Sciatic nerve (tissue), 2 donors: ENCODE measurements at regions not wholly inside any gene's neighbourhood (a gene's known extent, or its start where the extent isn't known, plus 50 kb on each side); places are given as distances from the start of the nearest gene placed in this dataset.
"Not testable (repeated sequence)": the region's sequence is repeated elsewhere in the genome, so short reads cannot be mapped to it uniquely, and the experiment has no call there.

Experiments
- ATAC-seq: fragments of 200-7000 bp; cut with Tn5 transposase; one replicate; pipeline ENCODE4 v1.9.1; 2020; ENCODE audit warnings: mild to moderate bottlenecking, moderate library complexity
- DNase-seq: peaks from one replicate; pipeline ENCODE4 v3.0.0-alpha.2; 2020; ENCODE audit warnings: low spot score
- intact Hi-C: fragments of 100-400 bp; cut with DNase I; formaldehyde crosslinking; loops from one replicate; pipeline ENCODE4 v1.14.2; 2022
- donor health status: DM: no; HTN: no; CAD: no.
- donor health status: DM: no; HTN: no; CAD: no.

DNA sequence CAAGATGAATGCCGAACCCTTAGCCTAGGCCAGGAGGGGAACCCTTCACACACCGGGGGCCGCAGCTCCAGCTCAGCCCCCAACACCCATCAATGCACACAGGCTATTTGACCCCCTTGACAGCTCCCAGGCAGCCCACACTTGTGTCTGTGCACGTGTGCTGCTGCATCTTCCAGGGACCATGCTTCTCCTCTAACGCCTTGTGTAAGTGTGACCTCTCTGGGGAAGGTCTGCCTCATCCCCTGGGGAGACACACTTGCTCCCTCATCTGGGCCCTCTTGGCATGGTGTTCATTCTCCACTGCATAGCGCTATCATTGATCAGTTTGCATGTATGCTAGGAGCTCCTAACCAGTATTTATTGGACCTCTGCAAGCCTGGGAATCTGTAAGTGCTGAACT lies 120.0 kb upstream of the FHL2 start:
- intact Hi-C loops = loop anchor here (5.0 kb wide), 1 partner anchor 147 kb away; no protein-coding TSS in a partner anchor
- ATAC-seq = no peak
- DNase-seq = no peak

DNA sequence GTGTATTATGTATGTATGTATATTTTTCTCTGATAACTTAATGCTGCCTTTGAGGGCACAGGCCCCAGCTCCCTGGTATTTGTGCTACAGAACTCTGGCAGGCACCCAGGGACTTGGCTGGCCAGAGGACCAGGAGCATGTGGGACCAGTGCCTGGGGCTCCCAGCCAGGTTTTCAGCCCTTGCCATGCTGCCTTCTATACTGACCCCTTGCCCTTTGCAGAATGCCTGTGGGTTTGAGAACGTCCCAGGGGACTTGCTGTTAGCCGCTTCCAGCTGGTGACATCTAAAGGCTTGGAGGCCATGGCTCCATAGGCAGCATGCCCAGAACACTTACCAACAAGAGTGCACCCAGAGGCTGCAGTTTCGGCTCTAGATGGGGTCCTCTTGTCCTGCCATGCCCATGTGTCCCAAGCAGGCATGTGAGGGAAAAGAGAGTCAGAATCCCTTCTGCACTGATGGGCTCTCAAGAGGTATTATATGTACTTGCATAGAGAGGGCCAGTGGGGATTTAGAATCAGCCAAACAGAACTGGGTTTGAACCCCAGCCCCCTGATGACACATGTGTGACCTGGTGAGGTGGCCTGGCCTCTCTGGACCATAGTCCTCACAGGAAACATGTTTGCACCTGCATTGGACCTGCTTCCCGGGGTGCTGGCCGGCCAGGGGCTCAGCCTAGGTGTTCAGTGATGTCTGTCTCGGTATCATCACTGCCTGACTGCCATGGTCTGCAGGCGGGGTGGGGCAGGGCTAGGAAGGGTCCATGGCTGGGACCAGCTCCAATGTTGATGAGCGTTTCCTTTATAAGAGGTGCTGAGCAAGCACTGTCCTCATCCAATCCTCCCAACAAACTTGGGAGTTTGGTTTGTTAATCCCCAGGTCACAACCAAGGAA lies 119.2 kb upstream of the FHL2 start:
- intact Hi-C loops = loop anchor here (5.0 kb wide), 1 partner anchor 146 kb away; no protein-coding TSS in a partner anchor

DNA sequence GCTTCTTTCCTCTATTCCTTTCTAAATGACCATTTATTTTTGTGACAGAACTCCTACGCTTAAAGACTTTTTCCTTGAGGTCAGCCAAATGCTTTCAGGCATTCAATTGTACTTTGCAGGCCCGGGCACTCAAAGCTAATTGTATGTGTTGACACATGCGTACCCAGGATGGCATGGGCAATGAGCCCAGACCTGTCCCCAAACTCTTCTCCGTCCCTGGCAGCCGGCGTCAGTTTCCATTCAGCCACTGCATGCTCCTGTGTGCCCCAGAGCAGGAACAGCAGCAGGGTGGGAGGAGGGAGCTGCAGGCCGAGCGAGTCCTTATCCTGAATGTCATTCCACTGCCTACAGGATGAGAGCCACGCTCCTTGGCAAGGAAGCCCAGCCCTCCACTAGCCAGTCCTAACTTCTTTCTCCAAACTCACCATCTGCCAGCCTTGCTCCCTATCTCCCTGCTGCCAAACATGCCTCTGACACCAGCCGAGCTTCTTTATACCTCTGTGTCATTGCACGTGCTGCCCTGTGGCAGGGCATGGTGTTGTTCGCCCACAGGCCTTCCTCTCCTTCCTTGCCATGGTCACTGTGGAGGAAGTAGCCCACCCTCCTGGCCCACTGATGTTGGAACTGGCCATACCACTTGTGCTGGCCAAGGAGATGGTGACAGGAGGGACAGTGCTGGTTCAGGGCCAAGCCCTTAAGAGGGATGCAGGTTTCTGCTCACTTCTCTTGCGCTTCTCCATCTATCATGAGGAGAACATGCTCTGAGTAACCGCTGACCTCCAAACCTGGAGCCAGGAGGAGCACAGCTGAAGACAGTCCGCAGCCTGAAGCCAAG lies 116.9 kb upstream of the FHL2 start:
- intact Hi-C loops = loop anchor here (5.0 kb wide), 1 partner anchor 143 kb away; no protein-coding TSS in a partner anchor
- no peak for DNase-seq

More for the DNA sequence above, 119.2 kb upstream of the FHL2 start:
- peak; percentile 63 for ATAC-seq
- DNase-seq = no peak

DNA sequence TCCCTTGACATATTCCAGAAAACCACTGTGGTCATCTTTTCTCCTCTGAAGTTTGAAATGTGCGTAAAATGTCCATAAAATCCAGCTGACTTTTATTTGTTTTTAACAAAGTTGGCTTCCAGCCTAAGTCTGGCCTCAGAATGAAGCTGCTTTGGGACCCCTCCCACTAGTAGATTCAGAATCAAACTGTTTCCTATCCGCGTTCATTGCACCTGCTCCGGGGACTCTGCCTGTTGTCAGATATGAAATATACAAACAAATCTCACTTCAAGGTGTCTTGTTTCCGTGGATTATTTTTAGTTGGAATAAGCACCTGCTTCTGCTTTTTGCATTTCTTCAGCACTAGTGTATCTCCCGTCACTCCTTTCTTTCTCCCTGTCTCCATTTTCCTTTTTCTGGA lies 115.7 kb upstream of the FHL2 start:
- ATAC-seq (no peak), DNase-seq (no peak)
- intact Hi-C loops = no loop called here

More for the DNA sequence above, 116.9 kb upstream of the FHL2 start:
- no peak for ATAC-seq

DNA sequence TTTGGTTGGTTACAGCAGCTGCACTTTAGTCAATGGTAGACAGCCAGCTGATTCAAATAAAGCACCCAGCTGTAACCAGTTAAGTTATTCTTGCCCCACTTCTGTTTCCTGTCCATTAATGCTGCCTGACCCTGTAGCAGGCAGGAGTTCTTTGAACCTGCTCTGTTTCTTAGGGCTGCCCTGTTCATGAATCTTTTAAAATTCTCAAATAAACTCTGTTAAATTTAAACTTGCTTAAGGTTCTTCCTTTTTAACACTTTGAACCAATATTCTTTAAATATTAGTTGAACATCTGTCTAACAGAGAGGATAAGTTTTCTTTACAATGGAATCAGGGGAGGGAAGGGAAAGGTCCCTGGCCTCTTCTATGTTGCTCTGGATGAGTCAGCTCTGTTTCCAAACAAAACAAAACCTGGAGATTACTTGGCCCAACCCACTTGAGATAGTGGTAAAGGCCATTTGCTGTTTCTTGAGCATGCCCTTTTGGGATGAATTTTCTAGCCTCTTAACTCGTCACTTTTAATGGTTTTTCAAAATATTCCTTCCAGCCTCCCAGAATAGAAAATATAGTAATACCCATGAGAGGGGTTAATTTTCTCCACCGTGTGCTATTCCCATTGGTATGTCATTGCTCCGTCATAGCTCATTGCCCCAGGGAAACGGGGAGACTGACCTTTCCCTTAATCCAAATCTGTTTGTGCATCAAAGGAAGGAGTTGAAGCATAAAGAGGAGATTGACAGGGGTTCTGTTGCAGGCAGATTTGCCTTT lies 112.1 kb upstream of the FHL2 start:
- ATAC-seq = no peak
- no peak for DNase-seq
- intact Hi-C loops = no loop called here

DNA sequence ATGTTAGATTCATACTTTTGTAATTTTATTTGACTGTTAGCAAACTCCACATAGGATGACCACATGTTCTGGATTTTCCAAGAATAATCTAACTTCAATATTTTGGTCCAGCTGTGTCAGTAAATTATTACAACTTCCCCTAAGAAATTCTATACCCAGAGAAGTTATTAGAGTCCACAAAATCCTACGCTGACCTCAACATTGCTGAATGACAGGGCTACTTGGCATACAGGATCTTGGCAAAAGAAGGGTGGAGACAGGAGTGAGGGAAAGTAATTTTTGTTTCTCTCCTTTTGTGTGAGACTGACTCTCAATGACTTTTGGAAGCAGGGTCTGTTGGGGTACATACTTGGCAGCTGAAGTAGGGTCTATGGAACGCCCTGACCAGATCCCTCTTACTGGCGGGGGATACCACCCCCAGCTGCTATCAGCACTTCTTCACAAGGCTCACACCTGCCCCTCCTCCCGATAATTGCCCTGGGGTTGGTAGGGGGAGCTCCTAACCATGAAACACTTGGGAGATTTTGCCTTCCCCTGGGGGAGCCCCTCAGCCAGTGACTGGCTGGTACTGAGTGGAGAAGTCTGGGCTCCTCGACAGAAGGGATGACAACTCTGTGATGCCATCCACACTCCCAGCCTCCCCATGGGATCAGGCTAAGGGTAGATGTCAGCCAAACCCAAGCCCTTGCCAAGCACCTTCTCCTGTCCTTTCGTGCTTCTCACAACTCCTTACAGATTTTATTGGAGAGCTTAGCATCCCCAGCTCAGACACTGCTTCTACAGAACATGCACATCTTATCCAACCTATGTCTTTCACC lies 110.6 kb upstream of the FHL2 start:
- no peak for DNase-seq
- no peak for ATAC-seq
- intact Hi-C loops = no loop called here

DNA sequence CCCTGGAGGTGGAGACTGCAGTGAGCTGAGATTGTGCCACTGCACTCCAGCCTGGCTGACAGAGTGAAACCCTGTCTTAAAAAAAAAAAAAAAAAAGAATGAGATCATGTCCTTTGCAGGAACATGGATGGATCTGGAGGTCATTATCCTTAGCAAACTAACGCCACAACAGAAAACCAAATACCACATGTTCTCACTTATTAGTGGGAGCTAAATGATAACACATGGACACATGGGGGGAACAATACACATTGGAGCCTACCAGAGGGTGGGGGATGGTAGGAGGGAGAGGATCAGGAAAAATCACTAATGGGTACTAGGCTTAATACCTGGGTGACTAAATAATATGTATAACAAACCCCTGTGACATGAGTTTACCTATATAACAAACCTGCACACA lies 108.0 kb upstream of the FHL2 start:
- intact Hi-C loops, DNase-seq: not testable (repeated sequence)
- peak; percentile 61 for ATAC-seq

DNA sequence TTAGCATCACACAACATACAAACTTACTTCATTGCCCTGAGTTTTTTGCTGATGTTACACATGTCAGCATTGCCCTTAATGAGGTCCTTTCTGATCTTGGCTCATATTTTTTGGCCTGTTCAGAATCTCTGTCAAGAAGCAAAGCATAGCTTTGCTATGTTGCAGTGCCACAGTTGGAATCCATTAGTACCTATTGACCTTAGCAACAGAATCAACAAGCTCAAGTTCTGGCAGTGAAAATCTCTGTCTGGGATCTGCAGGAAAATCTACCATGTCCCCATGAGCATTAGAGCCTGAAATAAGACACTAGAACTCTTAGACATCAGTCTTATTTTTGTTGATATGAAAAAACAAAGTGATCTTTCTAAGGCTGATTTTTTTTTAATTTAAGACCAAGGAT lies 105.6 kb upstream of the FHL2 start:
- intact Hi-C loops = no loop called here
- ATAC-seq = peak; percentile 65
- no peak for DNase-seq

DNA sequence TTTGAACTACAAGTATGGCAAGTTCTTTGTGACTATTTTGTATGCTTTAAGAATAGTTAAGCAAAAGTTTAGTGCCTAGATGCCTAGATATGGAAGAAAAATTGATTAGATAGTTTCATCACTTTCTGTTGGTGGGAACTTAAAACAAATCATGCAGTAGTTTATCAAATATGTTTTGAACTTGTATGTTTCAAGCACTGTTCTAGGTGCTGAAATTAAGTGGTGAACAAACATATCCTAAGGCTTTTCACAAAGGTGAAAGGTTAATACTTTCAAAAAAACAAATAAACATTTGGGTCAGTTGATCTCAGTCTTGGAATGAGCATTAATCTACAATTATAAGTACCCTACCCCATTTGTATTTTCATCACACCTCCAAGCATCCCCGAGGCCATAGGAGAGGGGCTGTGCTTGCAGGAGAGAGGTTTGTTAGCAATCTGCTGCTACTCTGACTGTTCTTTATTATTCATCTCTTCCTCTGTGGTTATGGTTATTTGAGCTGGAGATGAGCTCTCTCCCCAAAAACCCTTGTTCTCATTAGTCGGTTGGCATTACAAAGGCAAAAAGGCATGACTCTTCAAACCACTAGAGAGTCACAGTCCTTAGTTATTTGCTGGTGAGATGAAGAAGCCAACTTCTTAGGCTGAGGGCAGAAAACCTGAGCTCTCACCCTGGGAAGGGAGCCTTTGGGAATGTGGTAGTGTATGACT lies 103.9 kb upstream of the FHL2 start:
- no peak for ATAC-seq
- intact Hi-C loops = no loop called here
- DNase-seq = no peak

DNA sequence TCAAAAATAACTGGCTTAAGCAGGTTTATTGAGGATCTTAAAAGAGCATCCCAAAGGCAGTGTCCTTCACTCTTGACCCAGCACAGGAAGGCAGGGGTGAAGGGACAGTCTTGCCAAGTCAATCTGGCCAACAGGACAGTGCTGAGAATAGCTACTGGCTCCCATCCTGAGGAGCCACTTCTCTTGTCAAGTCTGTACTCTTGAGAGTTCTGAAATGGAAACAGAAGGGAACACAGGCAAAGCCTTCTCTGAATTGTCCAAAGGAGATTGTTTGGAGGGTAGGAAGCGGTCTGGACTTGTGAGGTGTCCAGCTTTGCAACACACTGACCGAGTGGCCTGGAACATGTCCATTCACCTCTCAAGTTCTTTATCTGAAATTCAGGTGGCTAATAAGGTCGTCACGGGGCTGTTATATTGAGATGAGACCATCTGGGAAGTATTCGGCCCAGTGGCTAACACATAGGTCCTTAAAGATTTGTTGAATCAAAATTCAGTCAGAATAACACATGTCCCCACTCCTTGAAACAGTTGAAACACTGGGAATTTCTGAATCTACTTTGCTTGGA lies 99.5 kb upstream of the FHL2 start:
- intact Hi-C loops = no loop called here
- no peak for DNase-seq
- peak; percentile 48 for ATAC-seq

DNA sequence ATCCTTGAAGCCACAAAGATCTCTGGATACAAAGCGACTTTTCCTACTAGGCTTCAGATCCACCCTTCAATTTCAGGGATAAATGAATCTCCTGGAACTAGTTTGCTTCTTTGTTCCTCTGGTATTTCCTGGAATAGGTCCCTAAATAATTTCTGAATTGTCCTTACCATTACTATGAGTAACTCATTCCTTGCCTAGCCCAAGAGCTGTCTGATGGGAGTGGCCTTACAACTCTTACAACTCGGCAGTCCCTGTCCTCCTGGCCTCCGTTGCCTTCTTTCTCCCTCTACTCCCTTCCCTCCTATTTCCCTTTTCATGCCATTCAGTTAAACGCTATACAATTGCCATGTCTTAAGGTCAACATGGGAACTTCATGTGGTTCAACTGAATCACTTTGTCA lies 98.2 kb upstream of the FHL2 start:
- intact Hi-C loops = no loop called here
- DNase-seq (no peak), ATAC-seq (no peak)

DNA sequence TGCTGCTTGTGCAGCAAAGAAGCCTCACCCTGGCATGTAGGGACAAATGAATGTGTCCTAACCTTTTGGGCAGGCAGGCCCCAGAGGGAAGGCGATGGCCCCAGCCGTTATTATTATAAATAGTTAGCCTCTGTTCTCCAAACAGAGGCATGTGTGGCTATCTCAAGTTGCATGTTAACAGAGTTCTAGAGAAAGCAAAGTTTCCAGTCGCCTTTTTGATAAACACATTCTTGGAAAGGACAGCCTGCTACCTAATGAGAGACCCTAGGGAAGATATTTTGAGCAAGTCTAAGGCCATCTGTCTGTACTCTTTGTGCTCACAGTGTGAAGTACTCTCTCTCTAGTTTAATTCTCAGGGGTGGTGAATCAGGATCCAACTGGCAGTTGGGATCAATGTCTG lies 97.4 kb upstream of the FHL2 start:
- intact Hi-C loops = no loop called here
- DNase-seq (no peak), ATAC-seq (peak; percentile 93)

DNA sequence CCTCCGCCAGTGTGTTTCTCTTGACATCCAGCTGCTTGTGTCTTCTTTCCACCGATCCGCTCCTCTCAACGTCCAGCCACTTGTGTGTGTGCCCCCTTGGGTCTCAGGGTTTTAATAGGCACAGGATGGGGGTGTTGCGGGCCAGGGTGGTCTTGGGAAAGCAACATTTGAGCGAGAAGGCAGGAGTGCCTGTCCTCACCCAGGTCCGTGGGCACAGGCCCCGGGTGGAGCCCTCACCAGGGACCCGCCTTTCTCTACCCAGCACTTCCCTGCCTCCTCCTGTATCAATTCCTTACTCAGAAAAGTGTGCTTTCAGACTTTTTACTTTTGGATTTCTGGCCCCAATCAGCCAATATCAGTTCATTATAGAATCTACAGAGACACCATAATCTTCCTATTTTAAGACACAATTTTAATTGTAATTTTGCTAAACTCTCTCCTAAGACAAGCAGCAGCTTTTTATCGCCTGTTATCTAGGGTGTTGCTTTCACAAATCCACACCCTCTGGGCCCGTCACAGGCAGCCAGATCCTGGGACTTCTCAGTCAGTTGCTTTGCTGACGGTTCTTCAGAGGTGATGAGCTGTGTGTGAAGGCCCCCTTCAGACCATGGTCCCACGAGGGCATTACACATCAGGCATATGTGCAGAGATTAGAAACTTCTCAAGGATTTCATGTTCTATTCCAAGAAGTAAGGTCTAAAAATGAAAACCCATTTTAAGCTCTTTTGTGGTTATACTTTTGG lies 96.0 kb upstream of the FHL2 start:
- no peak for ATAC-seq
- no peak for DNase-seq
- intact Hi-C loops = no loop called here

DNA sequence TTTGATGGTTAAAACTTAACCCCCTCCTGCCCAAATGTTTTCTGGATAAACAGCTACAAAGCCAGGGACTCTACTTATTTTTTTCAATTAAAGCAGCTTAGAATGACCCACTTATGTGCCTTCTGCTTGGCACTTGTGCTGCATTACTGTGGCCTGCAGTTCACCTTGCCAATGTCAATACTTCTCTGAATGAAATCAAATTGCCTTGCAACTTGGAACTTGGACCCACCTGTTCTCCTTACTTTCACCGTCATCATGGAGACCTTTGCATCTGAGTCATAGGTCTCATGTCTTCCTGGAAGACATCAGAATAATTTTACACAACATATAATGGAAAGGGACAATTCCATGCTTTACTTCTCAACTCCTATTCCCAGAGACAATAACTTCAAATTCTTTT lies 92.1 kb upstream of the FHL2 start:
- intact Hi-C loops = no loop called here
- DNase-seq (no peak), ATAC-seq (no peak)

DNA sequence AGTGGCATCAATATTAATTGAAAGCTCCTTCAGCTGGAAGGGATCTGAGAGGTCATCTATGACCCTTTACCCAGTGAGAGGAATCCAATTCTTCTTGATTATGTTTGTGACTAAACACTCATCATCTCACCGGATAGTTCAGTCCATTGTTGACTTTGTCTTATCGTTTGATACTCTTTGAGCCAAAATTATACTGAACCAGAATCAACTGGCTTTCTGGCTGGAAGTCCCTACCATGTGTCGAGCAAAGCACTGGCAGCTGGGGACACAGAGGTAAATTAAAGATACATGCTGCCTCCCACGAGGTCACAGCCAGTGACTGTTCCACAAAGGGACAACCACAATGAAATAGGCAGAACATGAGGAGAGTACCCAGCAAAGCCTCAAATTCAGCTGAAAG lies 91.4 kb upstream of the FHL2 start:
- intact Hi-C loops = no loop called here
- ATAC-seq = no peak
- DNase-seq = no peak

DNA sequence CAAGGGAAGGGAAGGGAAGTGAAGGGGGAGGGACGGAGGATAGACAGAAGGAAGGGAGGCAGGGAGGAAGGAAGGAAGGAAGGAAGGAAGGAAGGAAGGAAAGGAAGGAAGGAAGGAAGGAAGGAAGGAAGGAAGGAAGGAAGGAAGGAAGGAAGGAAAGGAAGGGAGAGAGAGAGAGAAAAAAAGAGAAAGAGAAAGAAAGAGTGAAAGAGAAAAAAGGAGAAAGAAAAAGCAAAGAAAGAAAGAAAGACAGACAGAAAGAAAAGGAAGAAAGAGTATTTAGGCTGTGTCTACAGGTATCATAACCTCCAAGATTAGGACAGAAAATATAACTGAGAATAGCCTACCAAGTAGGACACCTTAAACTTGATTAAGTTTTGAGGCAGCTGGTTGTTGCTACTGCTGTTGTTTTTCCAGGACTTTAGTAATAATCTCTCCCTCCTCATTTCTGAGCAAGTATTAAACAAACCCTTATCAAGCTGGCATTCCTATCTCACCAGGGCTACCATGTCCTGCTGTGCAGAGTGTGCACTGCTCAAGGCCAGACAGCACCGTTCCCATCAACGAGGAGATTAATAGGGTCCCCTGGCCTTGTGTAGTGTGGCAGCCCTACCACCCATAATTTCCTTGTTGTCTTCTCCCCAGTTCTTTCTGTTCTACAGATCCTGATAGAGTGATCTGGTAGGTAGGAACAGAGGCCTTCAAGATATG lies 90.5 kb upstream of the FHL2 start:
- no peak for DNase-seq
- intact Hi-C loops = no loop called here
- no peak for ATAC-seq
